Endothelial cell of umbilical vein (primary cell): ENCODE measurements at regions not wholly inside any gene's neighbourhood (a gene's known extent, or its start where the extent isn't known, plus 50 kb on each side); places are given as distances from the start of the nearest gene placed in this dataset.

Experiments used
- BruUV-seq: library from RNA; stranded (reverse); fragments of 400-500 nt; replicated peaks from 2 replicates; lab custom pipeline; 2021; lab: Mats Ljungman, UMichigan
- CTCF ChIA-PET: fragments of 300-600, 350-600 bp; sonication (Branson Sonifier 250); formaldehyde crosslinking; loops from one replicate; lab custom pipeline; 2021; ENCODE audit warnings: antibody characterized with exemption, inconsistent platforms; lab: Charles Lee
- POLR2A ChIA-PET: fragments of 300-600, 350-600 bp; sonication (Branson Sonifier 250); formaldehyde crosslinking; loops from one replicate; lab custom pipeline; 2021; ENCODE audit warnings: antibody characterized with exemption, inconsistent platforms; lab: Charles Lee
- DNase-seq: peaks from one replicate; pipeline ENCODE4 v3.0.0-alpha.2; 2011; ENCODE audit warnings: low read depth, low spot score
- FAIRE-seq: peaks from 2 replicates; lab custom pipeline; 2011; peaks lifted over from hg19 to GRCh38; lab: Jason Lieb, UNC
- H2AFZ ChIP-seq: 2 replicates; pipeline ENCODE4 v1.6.0; 2012; ENCODE audit warnings: low read depth, low read length, control low read depth, inconsistent platforms
- H3K27ac ChIP-seq: 2 replicates; pipeline ENCODE4 v1.5.1; 2011; ENCODE audit warnings: low read depth, mild to moderate bottlenecking, control low read depth, low read length, moderate library complexity; ENCODE audit not compliant: insufficient read depth
- H3K27me3 ChIP-seq, 2 experiments: 2 replicates each; pipeline versions ENCODE4 v1.6.0 to v1.6.1; 2011; ENCODE audit warnings: low read length in 2 of 2, mixed read lengths in 1 of 2; ENCODE audit not compliant: control insufficient read depth in 2 of 2, insufficient read depth in 2 of 2
- H3K36me3 ChIP-seq, 2 experiments: 2 replicates in 1 of 2; 3 replicates in 1 of 2; pipeline ENCODE4 v1.5.1; 2011; ENCODE audit warnings: low read length in 2 of 2, mild to moderate bottlenecking in 1 of 2, moderate library complexity in 1 of 2; ENCODE audit not compliant: control insufficient read depth in 2 of 2, insufficient read depth in 2 of 2; ENCODE audit errors: extremely low read depth in 1 of 2
- H3K4me1 ChIP-seq: 3 replicates; pipeline ENCODE4 v1.5.1; 2011; ENCODE audit warnings: mild to moderate bottlenecking, low read length; ENCODE audit not compliant: control insufficient read depth, insufficient read depth; ENCODE audit errors: extremely low read depth
- H3K4me2 ChIP-seq: 2 replicates; pipeline ENCODE4 v1.6.1; 2011; ENCODE audit warnings: low read length, control low read depth, mixed read lengths; ENCODE audit not compliant: insufficient read depth
- H3K4me3 ChIP-seq, 3 experiments: fragments of 200-600 bp in 1 of 3; sonication (generic), shearing (Covaris generic) in 1 of 3; replicated peaks in 1 of 3; 2 replicates each; pipeline ENCODE4 v1.5.1; 2011 to 2016; ENCODE audit warnings: control low read depth in 3 of 3, low read length in 3 of 3, mild to moderate bottlenecking in 2 of 3, inconsistent platforms in 1 of 3, low read depth in 1 of 3, moderate library complexity in 1 of 3; ENCODE audit not compliant: insufficient read depth in 1 of 3
- H3K79me2 ChIP-seq: 2 replicates; pipeline ENCODE4 v1.6.0; 2012; ENCODE audit warnings: low read length, inconsistent platforms; ENCODE audit not compliant: control insufficient read depth, insufficient read depth
- H3K9ac ChIP-seq: replicated peaks from 2 replicates; pipeline ENCODE3; 2011; ENCODE audit warnings: low read length, control low read depth; ENCODE audit not compliant: insufficient read depth; ENCODE audit errors: extremely low read depth
- H3K9me1 ChIP-seq: replicated peaks from 3 replicates; pipeline ENCODE4 v1.6.0; 2011; ENCODE audit warnings: mild to moderate bottlenecking, low read length; ENCODE audit not compliant: control insufficient read depth, insufficient read depth; ENCODE audit errors: extremely low read depth
- H3K9me3 ChIP-seq: replicated peaks from 2 replicates; pipeline ENCODE4 v1.5.1; 2012; ENCODE audit warnings: low read length, inconsistent platforms; ENCODE audit not compliant: control insufficient read depth, insufficient read depth
- H4K20me1 ChIP-seq: replicated peaks from 2 replicates; pipeline ENCODE3; 2011; ENCODE audit warnings: mild to moderate bottlenecking, low read length; ENCODE audit not compliant: control insufficient read depth, insufficient read depth; ENCODE audit errors: extremely low read depth
- EZH2 ChIP-seq: IDR thresholded peaks from 2 replicates; pipeline ENCODE4 v1.6.1; 2012; ENCODE audit warnings: borderline replicate concordance, low read depth, mild to moderate bottlenecking, moderate library complexity, low read length, inconsistent platforms; ENCODE audit not compliant: severe bottlenecking
- FOS ChIP-seq: IDR thresholded peaks from 2 replicates; pipeline ENCODE4 v1.6.1; 2011; ENCODE audit warnings: mild to moderate bottlenecking, low read length, moderate library complexity, borderline replicate concordance; ENCODE audit not compliant: insufficient read depth
- GATA2 ChIP-seq: IDR thresholded peaks from 2 replicates; pipeline ENCODE4 v1.7.0; 2011; ENCODE audit warnings: low read depth, mild to moderate bottlenecking, moderate library complexity, mixed read lengths, low read length; ENCODE audit not compliant: insufficient read length, insufficient read depth
- MYC ChIP-seq: IDR thresholded peaks from one replicate; pipeline ENCODE4 v1.6.1; 2011; ENCODE audit warnings: mild to moderate bottlenecking, low read depth, low read length
- POLR2A ChIP-seq: IDR thresholded peaks from 2 replicates; pipeline ENCODE4 v1.6.1; 2012; ENCODE audit warnings: low read depth, mild to moderate bottlenecking, control low read depth, low read length
- POLR2AphosphoS5 ChIP-seq: IDR thresholded peaks from 2 replicates; pipeline ENCODE4 v1.6.1; 2012; ENCODE audit warnings: low read depth, mild to moderate bottlenecking, control low read depth, low read length, moderate library complexity; ENCODE audit not compliant: insufficient read depth
- dilution Hi-C: fragments of 300-500 bp; cut with MboI; formaldehyde crosslinking; loops from one replicate; pipeline ENCODE4 v1.15.0; 2019; ENCODE audit warnings: low sequenced_read_pairs; ENCODE audit not compliant: extremely low pct_ligation_motif_present
- intact Hi-C: fragments of 100-400 bp; cut with micrococcal nuclease; formaldehyde crosslinking; loops from one replicate; pipeline ENCODE4 v1.10.0; 2022
- TF ChIP-seq, protein P1 (sequence below), 2 donors: IDR thresholded peaks; 1 replicate in 1 of 2; 2 replicates in 1 of 2; pipeline ENCODE4 v1.5.1; 2011; ENCODE audit warnings: low read length in 2 of 2, mild to moderate bottlenecking in 2 of 2, moderate library complexity in 2 of 2, control low read depth in 1 of 2, inconsistent platforms in 1 of 2, low read depth in 1 of 2; ENCODE audit not compliant: insufficient read depth in 1 of 2; ENCODE audit errors: extremely low read depth in 1 of 2
- TF ChIP-seq, protein P2 (sequence below): IDR thresholded peaks from 2 replicates; pipeline ENCODE4 v1.6.1; 2011; ENCODE audit not compliant: insufficient read depth, insufficient read length

DNA sequence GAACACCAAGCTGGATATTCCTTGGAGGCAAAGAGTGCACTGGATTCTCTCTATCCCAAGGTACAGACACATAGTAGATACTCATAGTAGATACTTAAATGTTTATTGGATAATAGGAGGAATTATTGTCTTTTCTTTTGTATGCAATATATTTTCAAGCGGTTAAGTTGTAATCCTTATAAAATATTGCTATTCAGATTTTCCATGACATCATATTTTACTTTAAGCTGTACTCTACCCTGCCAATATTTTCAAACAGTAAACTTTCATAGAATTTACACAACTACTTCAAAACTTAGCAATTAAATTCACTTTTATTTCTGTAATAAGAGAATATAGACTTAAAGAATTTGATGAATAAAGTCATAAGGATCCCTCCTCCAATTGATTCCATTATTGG lies 546.5 kb upstream of the CAMK1G start:
- Histone ChIP-seq H3K4me3 (no peak overlapping the region), H4K20me1 (no peaks in the 10 kb centered on the region), H3K4me2 (no peak overlapping the region), H3K27ac (no peak overlapping the region), H3K4me1 (peaks cover 7% of the 10 kb centered on the region), H3K79me2 (no peaks in the 10 kb centered on the region), H3K36me3 (no peaks in the 10 kb centered on the region), H3K27me3 (peaks cover 28 to 47% of the 10 kb centered on the region in 2 experiments), H3K9me1 (no peaks in the 10 kb centered on the region), H3K9me3 (no peaks in the 10 kb centered on the region), H3K9ac (no peak overlapping the region), H2AFZ (no peak overlapping the region)
- CTCF ChIA-PET, result no interaction called here
- dilution Hi-C loops, result no loop called here
- intact Hi-C loops, result no loop called here
- POLR2A ChIA-PET, result no interaction called here
- BruUV-seq, result no TSS peak
- no peak for FAIRE-seq
- TF ChIP-seq GATA2 (no peak), POLR2A (no peak), POLR2AphosphoS5 (no peak), EZH2 (no peak), MYC (no peak), FOS (no peak)
- TF ChIP-seq, protein P1, sequence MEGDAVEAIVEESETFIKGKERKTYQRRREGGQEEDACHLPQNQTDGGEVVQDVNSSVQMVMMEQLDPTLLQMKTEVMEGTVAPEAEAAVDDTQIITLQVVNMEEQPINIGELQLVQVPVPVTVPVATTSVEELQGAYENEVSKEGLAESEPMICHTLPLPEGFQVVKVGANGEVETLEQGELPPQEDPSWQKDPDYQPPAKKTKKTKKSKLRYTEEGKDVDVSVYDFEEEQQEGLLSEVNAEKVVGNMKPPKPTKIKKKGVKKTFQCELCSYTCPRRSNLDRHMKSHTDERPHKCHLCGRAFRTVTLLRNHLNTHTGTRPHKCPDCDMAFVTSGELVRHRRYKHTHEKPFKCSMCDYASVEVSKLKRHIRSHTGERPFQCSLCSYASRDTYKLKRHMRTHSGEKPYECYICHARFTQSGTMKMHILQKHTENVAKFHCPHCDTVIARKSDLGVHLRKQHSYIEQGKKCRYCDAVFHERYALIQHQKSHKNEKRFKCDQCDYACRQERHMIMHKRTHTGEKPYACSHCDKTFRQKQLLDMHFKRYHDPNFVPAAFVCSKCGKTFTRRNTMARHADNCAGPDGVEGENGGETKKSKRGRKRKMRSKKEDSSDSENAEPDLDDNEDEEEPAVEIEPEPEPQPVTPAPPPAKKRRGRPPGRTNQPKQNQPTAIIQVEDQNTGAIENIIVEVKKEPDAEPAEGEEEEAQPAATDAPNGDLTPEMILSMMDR (IDR thresholded peaks at IDR 0.05; ENCODE audit: extremely low read depth in 1 of 2, insufficient read depth in 1 of 2, low read depth in 1 of 2, low read length in 2 of 2), result no peak
- TF ChIP-seq, protein P2, sequence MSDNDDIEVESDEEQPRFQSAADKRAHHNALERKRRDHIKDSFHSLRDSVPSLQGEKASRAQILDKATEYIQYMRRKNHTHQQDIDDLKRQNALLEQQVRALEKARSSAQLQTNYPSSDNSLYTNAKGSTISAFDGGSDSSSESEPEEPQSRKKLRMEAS, result no peak
- no peak for DNase-seq
